C4-2B (cell line): ENCODE measurements at regions not wholly inside any gene's neighbourhood (a gene's known extent, or its start where the extent isn't known, plus 50 kb on each side); places are given as distances from the start of the nearest gene placed in this dataset.
A peak's percentile ranks its signal among the peaks of the same experiment; 100 is the strongest.

ENCODE experiments used
- H3K27ac ChIP-seq: fragments of 450-650 bp; 2 replicates; pipeline ENCODE4 v1.5.1; 2017
- ZFX ChIP-seq: fragments of 450-650 bp; IDR thresholded peaks from 2 replicates; pipeline ENCODE4 v1.6.1; 2017
- TF ChIP-seq, protein P1 (sequence below): fragments of 450-650 bp; conservative IDR thresholded peaks from 2 replicates; pipeline ENCODE4 v1.5.1; 2017; ENCODE audit warnings: mild to moderate bottlenecking

DNA sequence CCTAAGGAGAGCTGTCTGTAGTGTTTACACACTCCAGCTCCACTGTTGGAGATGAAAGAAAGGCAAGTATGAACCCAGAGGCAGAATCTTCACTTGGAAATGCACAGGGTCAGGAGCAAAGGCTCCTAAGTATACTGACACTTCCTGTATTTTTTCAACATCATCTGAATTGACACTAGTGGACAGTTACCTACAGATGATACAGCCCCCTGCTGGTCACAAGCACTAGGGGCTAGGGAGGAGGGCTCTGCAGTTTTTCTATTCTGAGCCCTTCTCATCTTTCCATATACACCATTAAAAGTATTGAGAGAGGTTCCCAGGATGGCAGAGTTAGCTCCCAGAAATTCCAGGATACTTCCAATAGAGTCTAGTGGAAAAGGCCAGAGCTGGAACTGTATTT, 290.3 kb upstream of the API5 start:
- no peak for TF ChIP-seq ZFX
- TF ChIP-seq, protein P1, sequence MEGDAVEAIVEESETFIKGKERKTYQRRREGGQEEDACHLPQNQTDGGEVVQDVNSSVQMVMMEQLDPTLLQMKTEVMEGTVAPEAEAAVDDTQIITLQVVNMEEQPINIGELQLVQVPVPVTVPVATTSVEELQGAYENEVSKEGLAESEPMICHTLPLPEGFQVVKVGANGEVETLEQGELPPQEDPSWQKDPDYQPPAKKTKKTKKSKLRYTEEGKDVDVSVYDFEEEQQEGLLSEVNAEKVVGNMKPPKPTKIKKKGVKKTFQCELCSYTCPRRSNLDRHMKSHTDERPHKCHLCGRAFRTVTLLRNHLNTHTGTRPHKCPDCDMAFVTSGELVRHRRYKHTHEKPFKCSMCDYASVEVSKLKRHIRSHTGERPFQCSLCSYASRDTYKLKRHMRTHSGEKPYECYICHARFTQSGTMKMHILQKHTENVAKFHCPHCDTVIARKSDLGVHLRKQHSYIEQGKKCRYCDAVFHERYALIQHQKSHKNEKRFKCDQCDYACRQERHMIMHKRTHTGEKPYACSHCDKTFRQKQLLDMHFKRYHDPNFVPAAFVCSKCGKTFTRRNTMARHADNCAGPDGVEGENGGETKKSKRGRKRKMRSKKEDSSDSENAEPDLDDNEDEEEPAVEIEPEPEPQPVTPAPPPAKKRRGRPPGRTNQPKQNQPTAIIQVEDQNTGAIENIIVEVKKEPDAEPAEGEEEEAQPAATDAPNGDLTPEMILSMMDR = peak; percentile 80
- H3K27ac ChIP-seq = no peak overlapping the region

- TF ChIP-seq, protein P1 = no peak
- TF ChIP-seq ZFX = no peak
- H3K27ac ChIP-seq = no peak overlapping the region
Measured at GRCh38 chr11:43034341-43034740, 277.5 kb upstream of the API5 start.

DNA sequence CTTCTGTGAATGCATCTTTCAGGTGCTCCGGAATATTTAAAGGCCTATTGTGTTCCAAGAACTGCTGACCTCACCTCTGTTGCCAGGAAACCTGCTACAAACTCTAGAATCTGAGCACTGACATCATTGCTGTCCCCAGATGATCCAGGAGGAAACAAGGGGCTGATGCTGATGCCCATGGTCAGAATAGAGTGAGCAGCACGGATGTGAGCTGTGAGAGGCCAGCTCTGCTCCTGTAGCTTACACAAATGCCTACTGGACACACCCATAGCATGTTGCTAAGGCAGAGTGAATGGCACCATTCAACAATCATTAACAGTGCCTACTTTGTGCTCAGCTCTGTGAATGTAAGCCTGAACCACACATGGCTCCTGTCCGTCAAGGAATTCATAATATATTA, 276.7 kb upstream of the API5 start:
- no peak overlapping the region for H3K27ac ChIP-seq
- TF ChIP-seq ZFX = no peak
- TF ChIP-seq, protein P1 = no peak

- TF ChIP-seq, protein P1 = no peak
- TF ChIP-seq ZFX = no peak
- no peak overlapping the region for H3K27ac ChIP-seq
Measured at GRCh38 chr11:43053638-43054412, 258.0 kb upstream of the API5 start.

DNA sequence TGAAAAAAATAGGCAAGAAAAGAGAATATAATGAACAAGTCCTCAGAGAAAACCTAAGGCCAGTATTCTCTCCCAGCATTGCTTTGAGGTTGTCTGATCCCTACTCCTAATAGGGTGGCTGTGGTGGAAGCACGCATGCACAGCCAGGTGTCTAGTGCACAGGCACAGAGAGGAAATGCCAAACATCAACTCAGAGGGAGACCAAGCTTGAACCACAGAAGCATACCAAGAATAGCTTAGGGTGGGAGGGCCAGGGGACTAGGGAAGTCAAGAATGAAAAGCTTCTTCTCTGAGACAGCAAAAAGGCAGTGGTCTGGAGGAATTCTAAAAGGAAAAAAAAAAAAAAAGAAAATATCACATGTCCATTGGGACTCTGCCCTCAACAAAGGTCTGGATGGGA, 244.1 kb upstream of the API5 start:
- H3K27ac ChIP-seq = no peak overlapping the region
- no peak for TF ChIP-seq ZFX
- TF ChIP-seq, protein P1 = no peak

DNA sequence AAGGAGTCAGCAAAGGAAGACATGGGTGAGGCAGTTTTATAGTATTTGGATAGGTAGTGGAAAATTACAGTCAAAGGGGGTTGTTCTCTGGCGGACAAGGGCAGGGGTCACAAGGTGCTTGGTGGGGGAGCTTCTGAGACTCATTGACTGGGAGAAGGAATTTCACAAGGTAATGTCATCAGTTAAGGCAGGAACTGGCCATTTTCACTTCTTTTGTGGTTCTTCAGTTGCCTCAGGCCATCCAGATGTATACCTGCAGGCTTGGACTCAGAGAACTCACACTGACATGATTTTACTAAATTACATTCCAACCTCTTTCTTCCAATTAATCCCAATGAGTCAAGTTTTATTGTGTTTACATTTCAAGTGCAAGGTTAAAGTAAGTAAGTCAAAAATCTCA, 240.5 kb upstream of the API5 start:
- TF ChIP-seq ZFX = no peak
- TF ChIP-seq, protein P1 = no peak

DNA sequence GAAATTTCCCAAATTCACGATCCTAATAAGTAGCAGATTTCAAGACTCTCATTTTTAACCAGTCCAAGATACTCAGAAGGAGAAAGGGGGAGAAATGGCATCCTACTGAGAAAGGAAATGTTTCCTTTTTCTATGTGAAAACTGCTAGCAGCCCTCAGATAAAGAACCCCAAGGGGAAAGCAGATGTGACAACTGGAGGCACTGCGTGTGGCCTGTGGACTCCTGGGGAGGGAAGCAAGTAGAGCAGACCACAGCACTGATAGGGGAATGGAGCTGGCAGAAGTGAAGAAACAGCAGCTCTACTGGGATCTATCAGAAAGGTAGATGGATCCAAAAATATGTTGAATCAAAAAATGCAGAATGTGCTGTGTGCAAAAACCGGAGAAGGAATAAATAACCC, 239.7 kb upstream of the API5 start:
- TF ChIP-seq ZFX = no peak
- TF ChIP-seq, protein P1 = no peak
- H3K27ac ChIP-seq = peak overlapping the region; percentile 83; the same call in 1 of the 2 replicates

More for the DNA sequence above, 240.5 kb upstream of the API5 start:
- H3K27ac ChIP-seq = peak overlapping the region; percentile 59; the same call in 1 of the 2 replicates
